ENCODE measurements at regions not wholly inside any gene's neighbourhood (a gene's known extent, or its start where the extent isn't known, plus 50 kb on each side); places are given as distances from the start of the nearest gene placed in this dataset.

GRCh38 chr7:84337429-84337828, 142.8 kb upstream of the SEMA3A start:
- TF ChIP-seq CTCF (IDR thresholded peaks at IDR 0.05), result no peak
- no peak for TF ChIP-seq EZH2phosphoT487 (IDR thresholded peaks at IDR 0.05)
- no peak for TF ChIP-seq EZH2 (IDR thresholded peaks at IDR 0.05)
- H3K79me2 ChIP-seq (ENCODE audit: low read depth), result no peaks in the 10 kb centered on the region

GRCh38 chr7:84336766-84337165, 142.2 kb upstream of the SEMA3A start:
- TF ChIP-seq CTCF (IDR thresholded peaks at IDR 0.05), result no peak
- no peak for TF ChIP-seq EZH2phosphoT487 (IDR thresholded peaks at IDR 0.05)
- TF ChIP-seq EZH2 (IDR thresholded peaks at IDR 0.05), result no peak
- no peaks in the 10 kb centered on the region for H3K27me3 Mint-ChIP-seq (ENCODE audit: insufficient read depth, low read depth)
- Histone ChIP-seq H3K4me3 (no peak overlapping the region), H3K4me2 (no peak overlapping the region), H3K27ac (no peak overlapping the region), H3K36me3 (no peaks in the 10 kb centered on the region), H2AFZ (replicated peaks) (no peak overlapping the region), H3K9me3 (ENCODE audit: low read depth) (no peaks in the 10 kb centered on the region), H3F3A (ENCODE audit: low read depth) (no peaks in the 10 kb centered on the region), H3K27me3 (no peaks in the 10 kb centered on the region), H3K4me1 (peaks cover 6% of the 10 kb centered on the region), H3K9ac (no peak overlapping the region), H4K20me1 (ENCODE audit: low read depth) (no peaks in the 10 kb centered on the region), H3K79me2 (ENCODE audit: low read depth) (no peaks in the 10 kb centered on the region)
- H3K4me3 Mint-ChIP-seq, result no peak overlapping the region
- H3K4me1 Mint-ChIP-seq, result peaks cover 5% of the 10 kb centered on the region
- DNase-seq (ENCODE audit: low spot score), result no peak
- H3K36me3 Mint-ChIP-seq, result no peaks in the 10 kb centered on the region
- no peaks in the 10 kb centered on the region for H3K9me3 Mint-ChIP-seq
- no peak overlapping the region for H3K27ac Mint-ChIP-seq

More at GRCh38 chr7:84337429-84337828, 142.8 kb upstream of the SEMA3A start:
- no peak overlapping the region for H3K9ac ChIP-seq
- peaks cover 6% of the 10 kb centered on the region for H3K4me1 ChIP-seq
- H4K20me1 ChIP-seq (ENCODE audit: low read depth), result no peaks in the 10 kb centered on the region
- no peaks in the 10 kb centered on the region for H3K36me3 ChIP-seq
- Mint-ChIP-seq H3K4me1 (peaks cover 2% of the 10 kb centered on the region), H3K27me3 (ENCODE audit: insufficient read depth, low read depth) (no peaks in the 10 kb centered on the region), H3K27ac (no peak overlapping the region), H3K9me3 (no peaks in the 10 kb centered on the region), H3K36me3 (no peaks in the 10 kb centered on the region), H3K4me3 (no peak overlapping the region)
- H3K4me3 ChIP-seq, result no peak overlapping the region
- H2AFZ ChIP-seq (replicated peaks), result peak overlapping the region; percentile 59
- H3K27ac ChIP-seq, result no peak overlapping the region
- no peak for DNase-seq (ENCODE audit: low spot score)
- H3F3A ChIP-seq (ENCODE audit: low read depth), result no peaks in the 10 kb centered on the region
- no peak overlapping the region for H3K4me2 ChIP-seq
- no peaks in the 10 kb centered on the region for H3K27me3 ChIP-seq
- no peaks in the 10 kb centered on the region for H3K9me3 ChIP-seq (ENCODE audit: low read depth)

GRCh38 chr7:84336303-84336702, 141.7 kb upstream of the SEMA3A start:
- Histone ChIP-seq H3K4me1 (peaks cover 6% of the 10 kb centered on the region), H3K4me3 (no peak overlapping the region), H3K27ac (no peak overlapping the region), H3K27me3 (no peaks in the 10 kb centered on the region), H2AFZ (replicated peaks) (peak overlapping the region; percentile 84), H3F3A (ENCODE audit: low read depth) (no peaks in the 10 kb centered on the region), H3K79me2 (ENCODE audit: low read depth) (no peaks in the 10 kb centered on the region), H4K20me1 (ENCODE audit: low read depth) (no peaks in the 10 kb centered on the region), H3K4me2 (no peak overlapping the region), H3K9me3 (ENCODE audit: low read depth) (no peaks in the 10 kb centered on the region), H3K36me3 (no peaks in the 10 kb centered on the region), H3K9ac (no peak overlapping the region)
- H3K9me3 Mint-ChIP-seq, result no peaks in the 10 kb centered on the region
- H3K36me3 Mint-ChIP-seq, result no peaks in the 10 kb centered on the region
- H3K4me1 Mint-ChIP-seq, result peaks cover 9% of the 10 kb centered on the region
- no peak for DNase-seq (ENCODE audit: low spot score)
- TF ChIP-seq CTCF (IDR thresholded peaks at IDR 0.05), result no peak
- no peak for TF ChIP-seq EZH2 (IDR thresholded peaks at IDR 0.05)
- TF ChIP-seq EZH2phosphoT487 (IDR thresholded peaks at IDR 0.05), result no peak
- no peak overlapping the region for H3K4me3 Mint-ChIP-seq
- no peak overlapping the region for H3K27ac Mint-ChIP-seq
- no peaks in the 10 kb centered on the region for H3K27me3 Mint-ChIP-seq (ENCODE audit: insufficient read depth, low read depth)

Measured in neural progenitor cell (in vitro differentiated cells).